Suprapubic skin (tissue), 3 donors: ENCODE measurements at regions not wholly inside any gene's neighbourhood (a gene's known extent, or its start where the extent isn't known, plus 50 kb on each side); places are given as distances from the start of the nearest gene placed in this dataset.

ENCODE experiments used
- EP300 ChIP-seq: sonication (generic); formaldehyde crosslinking; IDR thresholded peaks from one replicate; pipeline ENCODE4 v1.6.1; 2017; ENCODE audit warnings: antibody characterized with exemption
- TF ChIP-seq, protein P1 (sequence below), 2 donors: fragments of 200-600 bp in 1 of 2; fragments of 450-650 bp in 1 of 2; sonication (generic) in 1 of 2; IDR thresholded peaks; one replicate each; pipeline ENCODE4 v1.5.1; 2016 to 2019; ENCODE audit warnings: antibody characterized with exemption in 2 of 2, mild to moderate bottlenecking in 1 of 2, moderate library complexity in 1 of 2

DNA sequence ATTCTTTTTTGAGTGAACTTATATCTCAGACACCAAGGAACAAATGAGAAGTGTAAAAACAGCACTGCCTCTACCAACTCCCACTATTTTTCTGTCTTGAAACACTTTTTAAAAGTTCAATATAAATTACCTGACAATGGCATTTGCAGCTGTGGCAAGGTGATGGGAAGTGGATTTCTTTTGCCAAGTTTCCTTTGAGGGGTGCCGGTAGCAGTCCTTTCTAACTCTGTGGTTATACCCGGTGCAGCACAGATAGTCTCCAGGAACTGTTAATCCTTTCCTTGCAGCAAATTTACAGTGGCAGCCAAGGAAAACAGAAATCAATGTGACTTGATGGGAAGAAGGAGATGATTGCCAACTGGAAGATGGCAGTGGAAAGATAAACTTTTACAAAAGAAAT is 243.7 kb downstream of the BCAT1 start:
- TF ChIP-seq, protein P1, sequence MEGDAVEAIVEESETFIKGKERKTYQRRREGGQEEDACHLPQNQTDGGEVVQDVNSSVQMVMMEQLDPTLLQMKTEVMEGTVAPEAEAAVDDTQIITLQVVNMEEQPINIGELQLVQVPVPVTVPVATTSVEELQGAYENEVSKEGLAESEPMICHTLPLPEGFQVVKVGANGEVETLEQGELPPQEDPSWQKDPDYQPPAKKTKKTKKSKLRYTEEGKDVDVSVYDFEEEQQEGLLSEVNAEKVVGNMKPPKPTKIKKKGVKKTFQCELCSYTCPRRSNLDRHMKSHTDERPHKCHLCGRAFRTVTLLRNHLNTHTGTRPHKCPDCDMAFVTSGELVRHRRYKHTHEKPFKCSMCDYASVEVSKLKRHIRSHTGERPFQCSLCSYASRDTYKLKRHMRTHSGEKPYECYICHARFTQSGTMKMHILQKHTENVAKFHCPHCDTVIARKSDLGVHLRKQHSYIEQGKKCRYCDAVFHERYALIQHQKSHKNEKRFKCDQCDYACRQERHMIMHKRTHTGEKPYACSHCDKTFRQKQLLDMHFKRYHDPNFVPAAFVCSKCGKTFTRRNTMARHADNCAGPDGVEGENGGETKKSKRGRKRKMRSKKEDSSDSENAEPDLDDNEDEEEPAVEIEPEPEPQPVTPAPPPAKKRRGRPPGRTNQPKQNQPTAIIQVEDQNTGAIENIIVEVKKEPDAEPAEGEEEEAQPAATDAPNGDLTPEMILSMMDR (IDR thresholded peaks at IDR 0.05), result no peak
- no peak for TF ChIP-seq EP300
